Adipocyte (in vitro differentiated cells): ENCODE measurements at regions not wholly inside any gene's neighbourhood (a gene's known extent, or its start where the extent isn't known, plus 50 kb on each side); places are given as distances from the start of the nearest gene placed in this dataset.
"Not testable (repeated sequence)": the region's sequence is repeated elsewhere in the genome, so short reads cannot be mapped to it uniquely, and the experiment has no call there.

Experiments used
- DNase-seq: peaks from one replicate; pipeline ENCODE4 v3.0.0-alpha.2; 2015; ENCODE audit warnings: low read depth
- H3K27me3 ChIP-seq: replicated peaks from 2 replicates; pipeline ENCODE4 v1.7.0; 2013; ENCODE audit warnings: mild to moderate bottlenecking, low read length, moderate library complexity; ENCODE audit not compliant: control insufficient read depth, insufficient read depth
- H3K36me3 ChIP-seq: 2 replicates; pipeline ENCODE4 v1.7.0; 2013; ENCODE audit warnings: low read length, mild to moderate bottlenecking, moderate library complexity; ENCODE audit not compliant: control insufficient read depth, insufficient read depth, severe bottlenecking
- H3K4me1 ChIP-seq: 2 replicates; pipeline ENCODE4 v1.7.0; 2013; ENCODE audit warnings: mild to moderate bottlenecking, low read length, moderate library complexity; ENCODE audit not compliant: control insufficient read depth, insufficient read depth
- H3K4me3 ChIP-seq: 2 replicates; pipeline ENCODE4 v1.7.0; 2013; ENCODE audit warnings: mild to moderate bottlenecking, low read length, moderate library complexity
- H3K9ac ChIP-seq: 2 replicates; pipeline ENCODE4 v1.7.0; 2013; ENCODE audit warnings: mild to moderate bottlenecking, low read length, moderate library complexity
- H3K9me3 ChIP-seq: 2 replicates; pipeline ENCODE4 v1.7.0; 2013; ENCODE audit warnings: mild to moderate bottlenecking, low read length, moderate library complexity; ENCODE audit not compliant: control insufficient read depth

DNA sequence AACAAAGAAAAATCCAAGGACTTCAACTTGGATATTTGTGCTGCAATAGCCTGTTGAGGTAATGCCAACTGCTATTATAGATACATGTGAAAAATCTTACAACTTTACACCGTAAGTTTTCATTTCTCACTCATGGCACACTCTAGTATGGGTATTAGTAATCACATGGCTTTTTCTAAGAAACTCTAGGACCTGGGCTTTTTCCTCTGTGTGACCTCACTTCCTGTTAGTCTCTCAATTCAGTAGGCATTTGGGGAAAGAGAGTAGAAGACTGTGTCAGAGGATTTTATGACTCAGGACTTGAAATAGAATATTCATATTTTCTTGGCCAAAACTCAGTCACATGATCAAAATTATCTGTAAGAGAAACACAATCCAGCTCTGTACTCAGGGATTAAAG is 1049.9 kb downstream of the REEP3 start:
- Histone ChIP-seq H3K4me3 (no peak overlapping the region), H3K9me3 (peaks cover 4% of the 10 kb centered on the region), H3K36me3 (no peaks in the 10 kb centered on the region), H3K9ac (no peak overlapping the region), H3K27me3 (no peaks in the 10 kb centered on the region), H3K4me1 (no peaks in the 10 kb centered on the region)
- no peak for DNase-seq

DNA sequence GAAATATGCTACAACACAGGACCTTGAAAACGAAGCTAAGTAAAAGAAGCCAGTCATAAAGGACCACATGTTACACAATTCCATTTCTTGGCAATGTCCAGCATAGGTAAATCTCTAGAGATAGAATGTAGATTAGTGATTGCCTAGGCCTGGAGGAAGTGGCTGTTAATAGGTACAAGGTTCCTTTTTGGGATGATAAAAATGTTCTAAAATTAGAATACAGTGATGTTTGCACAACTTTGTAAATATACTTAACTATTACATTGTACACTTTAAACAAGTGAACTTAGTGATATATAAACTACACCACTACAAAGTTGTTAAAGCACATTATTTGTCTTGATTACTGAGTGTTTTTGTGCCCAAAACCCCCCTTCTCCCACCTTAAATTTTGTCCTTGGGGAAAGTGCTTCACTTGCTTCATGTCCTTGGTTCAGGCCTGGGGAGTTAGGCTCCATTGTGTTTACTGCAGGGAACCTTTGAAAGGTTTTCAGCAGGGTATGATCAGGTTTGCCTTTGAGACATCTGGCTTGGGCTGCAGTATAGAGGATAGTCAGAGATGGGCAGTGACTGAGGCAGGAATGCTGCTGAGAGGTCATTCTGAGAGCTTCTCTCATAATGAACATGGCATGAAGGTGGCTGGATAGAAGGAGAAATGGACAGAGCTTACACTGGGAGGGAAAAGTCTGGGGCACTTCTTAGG is 1052.6 kb downstream of the REEP3 start:
- Histone ChIP-seq H3K36me3 (no peaks in the 10 kb centered on the region), H3K9ac (no peak overlapping the region), H3K27me3 (no peaks in the 10 kb centered on the region), H3K9me3 (peaks cover 2% of the 10 kb centered on the region), H3K4me3 (no peak overlapping the region), H3K4me1 (no peaks in the 10 kb centered on the region)
- DNase-seq: no peak

DNA sequence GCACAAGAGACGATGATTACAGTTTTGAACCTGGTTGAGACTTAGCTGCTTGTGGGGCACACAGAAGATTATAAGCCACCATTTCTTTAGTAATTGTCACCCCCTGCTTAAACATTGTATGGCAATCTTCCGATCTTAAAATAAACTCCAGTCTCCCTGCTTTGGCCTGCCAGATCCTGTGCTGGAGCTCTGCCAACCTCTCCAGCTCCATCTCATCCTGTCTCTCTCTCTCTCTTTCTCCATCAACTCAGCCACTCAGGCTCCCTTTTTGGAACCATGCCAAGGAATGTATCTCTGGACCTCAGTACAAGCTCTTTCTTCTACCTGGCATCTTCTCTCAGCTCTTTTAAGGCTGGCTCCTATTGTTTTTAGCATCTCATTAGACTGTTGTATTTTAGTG is 1053.2 kb downstream of the REEP3 start:
- Histone ChIP-seq H3K4me1 (no peaks in the 10 kb centered on the region), H3K9me3 (no peaks in the 10 kb centered on the region), H3K4me3 (no peak overlapping the region), H3K27me3 (no peaks in the 10 kb centered on the region), H3K9ac (no peak overlapping the region), H3K36me3 (no peaks in the 10 kb centered on the region)
- no peak for DNase-seq

DNA sequence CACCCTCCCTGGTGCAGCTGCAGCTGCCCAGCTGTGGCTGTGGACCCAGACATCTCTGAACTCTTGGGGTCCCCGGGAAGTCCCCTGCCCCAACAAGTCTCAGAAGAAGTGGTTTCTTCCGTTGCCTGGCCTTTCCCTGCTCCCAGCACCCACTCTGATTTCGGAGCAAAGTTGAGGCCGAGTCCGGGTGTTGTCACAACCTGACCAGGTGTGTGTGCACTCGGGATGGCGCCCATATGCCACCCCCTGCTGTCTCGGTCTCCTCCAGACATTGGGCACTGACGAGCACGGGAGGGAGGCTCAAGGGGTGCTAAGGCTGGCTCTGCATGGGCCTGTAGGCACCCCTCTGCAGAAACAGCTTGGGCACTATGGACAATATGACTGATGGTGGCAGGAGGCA is 1055.3 kb downstream of the REEP3 start:
- H3K27me3 ChIP-seq: no peaks in the 10 kb centered on the region
- H3K4me3 ChIP-seq: no peak overlapping the region
- H3K36me3 ChIP-seq: no peaks in the 10 kb centered on the region
- H3K9ac ChIP-seq: no peak overlapping the region
- H3K9me3 ChIP-seq: no peaks in the 10 kb centered on the region
- no peaks in the 10 kb centered on the region for H3K4me1 ChIP-seq
- DNase-seq: no peak

DNA sequence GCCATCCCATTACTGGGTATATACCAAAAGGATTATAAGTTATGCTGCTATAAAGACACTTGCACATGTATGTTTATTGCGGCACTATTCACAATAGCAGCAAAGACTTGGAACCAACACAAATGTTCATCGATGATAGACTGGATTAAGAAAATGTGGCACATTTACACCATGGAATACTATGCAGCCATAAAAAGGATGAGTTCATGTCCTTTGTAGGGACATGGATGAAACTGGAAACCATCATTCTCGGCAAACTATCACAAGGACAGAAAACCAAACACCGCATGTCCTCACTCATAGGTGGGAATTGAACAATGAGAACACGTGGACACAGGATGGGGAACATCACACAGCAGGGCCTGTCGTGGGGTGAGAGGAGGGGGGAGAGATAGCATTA is 1057.6 kb downstream of the REEP3 start:
- H3K36me3 ChIP-seq, H3K4me1 ChIP-seq, H3K9ac ChIP-seq, H3K9me3 ChIP-seq, H3K27me3 ChIP-seq, H3K4me3 ChIP-seq, DNase-seq: not testable (repeated sequence)

DNA sequence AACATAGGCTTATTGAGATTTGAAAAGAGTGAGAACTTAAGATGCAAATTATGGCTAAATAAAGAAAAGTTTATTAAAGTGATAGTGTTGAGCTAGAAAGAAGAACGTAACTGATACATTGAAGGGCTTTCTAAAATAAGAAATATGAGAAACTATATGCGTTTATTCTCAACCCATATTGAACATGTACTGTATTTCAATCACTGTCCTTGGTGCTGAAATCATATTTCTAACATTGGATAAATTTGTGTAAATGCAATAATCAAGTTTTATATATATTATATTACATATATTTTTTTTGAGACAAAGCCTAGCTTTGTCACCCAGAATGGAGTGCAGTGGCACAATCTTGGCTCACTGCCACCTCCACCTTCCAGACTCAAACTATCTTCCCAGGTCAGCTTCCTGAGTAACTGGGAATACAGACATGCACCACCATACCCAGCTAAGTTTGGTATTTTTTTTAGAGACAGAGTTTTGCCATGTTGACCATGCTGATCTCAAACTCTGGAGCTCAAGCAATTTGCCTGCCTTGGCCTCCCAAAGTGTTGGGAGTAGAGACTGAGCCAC is 1065.8 kb downstream of the REEP3 start:
- Histone ChIP-seq H3K4me1 (no peaks in the 10 kb centered on the region), H3K9ac (no peak overlapping the region), H3K36me3 (no peaks in the 10 kb centered on the region), H3K9me3 (peaks cover 3% of the 10 kb centered on the region), H3K4me3 (no peak overlapping the region), H3K27me3 (no peaks in the 10 kb centered on the region)
- DNase-seq: peak; percentile 3

DNA sequence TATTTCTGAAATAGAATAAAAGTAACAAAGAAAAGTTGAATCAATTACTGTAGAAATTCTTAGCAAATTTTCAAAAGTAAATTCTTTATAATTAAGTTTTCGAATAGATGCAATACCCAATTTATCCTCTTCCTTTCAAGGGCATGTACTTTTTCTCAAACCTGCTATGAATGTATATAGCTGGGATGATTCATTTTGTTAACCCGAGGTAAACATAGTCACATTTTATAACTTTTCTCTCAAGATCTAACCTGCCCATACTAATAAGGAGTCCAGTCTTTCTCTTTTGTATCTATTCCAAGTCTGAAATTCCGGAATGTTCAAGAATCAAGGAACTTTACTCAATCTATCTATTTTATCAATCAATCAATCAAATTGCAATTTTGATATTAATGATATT is 1072.9 kb downstream of the REEP3 start:
- DNase-seq: no peak
- no peak overlapping the region for H3K9ac ChIP-seq
- no peaks in the 10 kb centered on the region for H3K4me1 ChIP-seq
- no peaks in the 10 kb centered on the region for H3K9me3 ChIP-seq
- H3K4me3 ChIP-seq: no peak overlapping the region
- no peaks in the 10 kb centered on the region for H3K36me3 ChIP-seq
- no peaks in the 10 kb centered on the region for H3K27me3 ChIP-seq

DNA sequence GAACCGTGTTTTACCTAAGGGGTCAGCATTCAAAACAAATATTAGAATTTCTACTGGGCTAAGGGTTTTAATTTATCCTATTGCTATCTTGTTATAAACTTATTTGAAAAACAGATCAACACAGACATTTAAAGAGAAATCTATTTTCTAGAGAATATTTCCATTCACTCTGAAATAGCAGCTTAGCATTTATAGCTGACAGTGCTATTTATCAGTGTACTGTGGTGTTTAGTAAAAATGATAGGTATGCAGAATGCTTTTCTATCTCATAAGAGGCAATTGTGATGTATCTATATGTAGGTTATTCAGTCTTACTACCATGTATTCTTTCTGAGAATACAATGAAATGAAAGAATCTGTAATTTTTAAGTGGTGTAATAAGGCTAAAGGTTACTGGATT is 1077.4 kb downstream of the REEP3 start:
- no peak for DNase-seq
- Histone ChIP-seq H3K4me1 (no peaks in the 10 kb centered on the region), H3K27me3 (no peaks in the 10 kb centered on the region), H3K9ac (no peak overlapping the region), H3K9me3 (no peaks in the 10 kb centered on the region), H3K4me3 (no peak overlapping the region), H3K36me3 (no peaks in the 10 kb centered on the region)

DNA sequence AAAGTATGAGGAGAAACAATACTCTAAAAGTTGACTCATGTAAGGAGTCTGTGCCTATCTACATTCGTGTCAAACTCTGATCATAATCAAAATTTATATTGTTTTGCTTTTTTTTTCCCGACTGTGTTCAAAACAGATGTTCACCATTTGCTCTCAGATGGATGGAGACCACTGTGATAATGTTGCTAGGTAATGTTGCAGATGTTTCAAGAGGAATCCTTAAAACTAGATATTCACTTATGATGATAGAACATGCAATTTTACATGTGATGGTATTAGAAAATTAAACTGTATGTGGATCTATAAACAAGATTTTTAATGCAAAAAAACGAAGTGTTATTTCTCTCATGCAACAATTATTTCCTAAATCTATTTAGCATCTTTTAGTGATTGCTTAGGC is 1080.1 kb downstream of the REEP3 start:
- Histone ChIP-seq H3K4me3 (no peak overlapping the region), H3K27me3 (no peaks in the 10 kb centered on the region), H3K9ac (no peak overlapping the region), H3K36me3 (no peaks in the 10 kb centered on the region), H3K4me1 (no peaks in the 10 kb centered on the region), H3K9me3 (no peaks in the 10 kb centered on the region)
- no peak for DNase-seq

DNA sequence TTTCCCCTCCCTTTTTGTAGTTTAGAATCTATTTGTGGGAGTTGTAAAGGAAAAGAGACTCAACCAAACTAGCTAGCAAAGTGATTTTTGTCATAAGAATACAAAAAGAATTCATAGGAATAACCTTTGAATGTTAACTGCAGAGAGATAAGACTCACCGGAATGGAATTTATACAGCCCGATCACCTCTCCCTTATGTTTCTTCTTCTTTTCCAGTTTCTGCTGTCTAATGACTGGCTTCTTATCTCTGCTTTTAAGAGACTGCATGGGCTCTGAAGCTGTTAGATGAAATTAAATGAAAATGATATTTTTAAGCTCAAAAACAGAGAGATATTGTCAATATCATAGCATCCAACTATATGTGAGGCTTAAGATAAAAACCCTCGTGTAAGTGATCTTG is 1095.9 kb downstream of the REEP3 start:
- no peak overlapping the region for H3K9ac ChIP-seq

DNA sequence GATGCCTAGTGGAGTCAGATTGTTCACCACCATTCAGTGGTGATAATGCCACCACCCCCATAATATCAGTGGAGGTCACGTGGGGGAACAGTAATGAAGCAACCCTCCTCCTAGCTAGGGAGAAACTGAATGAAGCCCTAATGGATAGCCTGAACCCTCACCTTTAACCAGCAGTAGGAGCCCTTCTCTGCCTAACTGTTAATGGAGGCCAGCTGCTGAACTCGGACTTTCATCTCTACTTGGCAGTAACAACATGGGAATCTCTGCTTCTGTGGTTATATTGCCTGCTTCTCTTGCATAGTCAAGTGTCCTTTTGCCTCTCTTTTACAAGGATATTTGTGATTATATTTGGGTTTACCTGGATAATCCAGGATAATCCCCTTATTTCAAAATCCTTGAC is 1097.9 kb downstream of the REEP3 start:
- H3K9ac ChIP-seq: no peak overlapping the region
- no peaks in the 10 kb centered on the region for H3K27me3 ChIP-seq
- no peaks in the 10 kb centered on the region for H3K4me1 ChIP-seq
- no peak overlapping the region for H3K4me3 ChIP-seq
- H3K9me3 ChIP-seq: no peaks in the 10 kb centered on the region
- H3K36me3 ChIP-seq: no peaks in the 10 kb centered on the region
- DNase-seq: no peak

More for the DNA sequence above, 1095.9 kb downstream of the REEP3 start:
- Histone ChIP-seq H3K27me3 (no peaks in the 10 kb centered on the region), H3K4me3 (no peak overlapping the region), H3K9me3 (no peaks in the 10 kb centered on the region), H3K36me3 (no peaks in the 10 kb centered on the region), H3K4me1 (no peaks in the 10 kb centered on the region)
- DNase-seq: no peak

DNA sequence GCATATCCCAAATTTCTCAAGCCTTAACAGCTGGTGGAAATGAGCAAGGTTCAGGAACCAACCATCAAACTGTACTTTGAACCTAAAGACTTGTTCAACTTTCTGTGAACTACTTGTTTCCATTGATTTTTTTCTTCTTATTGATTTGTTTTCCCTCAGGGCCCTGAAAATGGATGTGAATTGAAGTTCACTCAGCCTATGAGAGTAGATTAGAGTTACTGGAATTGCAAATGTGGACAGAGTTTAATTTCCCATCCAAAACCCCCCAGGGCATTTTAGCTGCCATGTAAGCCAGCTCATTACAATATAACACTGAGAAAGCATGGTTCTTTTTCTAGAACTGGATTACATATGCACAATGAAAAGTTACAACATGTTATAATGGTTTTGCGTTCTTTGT is 1105.7 kb downstream of the REEP3 start:
- H3K27me3 ChIP-seq: no peaks in the 10 kb centered on the region
- H3K4me1 ChIP-seq: no peaks in the 10 kb centered on the region
- no peaks in the 10 kb centered on the region for H3K36me3 ChIP-seq
- H3K4me3 ChIP-seq: no peak overlapping the region
- DNase-seq: no peak
- no peak overlapping the region for H3K9ac ChIP-seq
- H3K9me3 ChIP-seq: peaks cover 2% of the 10 kb centered on the region
